SK-N-SH (cell line): ENCODE measurements at regions not wholly inside any gene's neighbourhood (a gene's known extent, or its start where the extent isn't known, plus 50 kb on each side); places are given as distances from the start of the nearest gene placed in this dataset.

Experiments
- CTCF ChIA-PET: fragments of 300-600, 350-600 bp; formaldehyde crosslinking; extraction: SDS; loops from one replicate; lab custom pipeline; 2021; lab: Yijun Ruan, JAX
- POLR2A ChIA-PET: fragments of 350-600 bp; sonication (Branson Sonifier 250); formaldehyde crosslinking; extraction: SDS; loops from one replicate; lab custom pipeline; 2020; ENCODE audit warnings: antibody characterized with exemption, inconsistent platforms; lab: Yijun Ruan, JAX
- DNase-seq: peaks from one replicate; pipeline ENCODE4 v3.0.0; 2012
- H2AFZ ChIP-seq: fragments of 200-600 bp; sonication (generic); 2 replicates; pipeline ENCODE4 v1.8.1; 2016; ENCODE audit warnings: antibody characterized with exemption, mild to moderate bottlenecking, low read depth
- H3F3A ChIP-seq: fragments of 200-600 bp; sonication (generic); replicated peaks from 2 replicates; pipeline ENCODE3; 2016; ENCODE audit warnings: antibody characterized with exemption, mild to moderate bottlenecking; ENCODE audit not compliant: insufficient read depth
- H3K27ac ChIP-seq, 2 experiments: fragments of 200-500 bp in 1 of 2; fragments of 200-600 bp in 1 of 2; sonication (Bioruptor generic) in 1 of 2; sonication (generic), shearing (Covaris generic) in 1 of 2; 2 replicates each; pipeline versions ENCODE4 v1.5.1 to v1.6.1; 2014 to 2016; ENCODE audit warnings: low read depth in 2 of 2, inconsistent platforms in 1 of 2, low read length in 1 of 2, mild to moderate bottlenecking in 1 of 2, mixed read lengths in 1 of 2
- H3K27me3 ChIP-seq: fragments of 200-600 bp; sonication (generic), shearing (Covaris generic); 2 replicates; pipeline ENCODE4 v1.6.1; 2016; ENCODE audit warnings: mixed run types; ENCODE audit not compliant: insufficient read depth
- H3K36me3 ChIP-seq, 2 experiments: fragments of 200-500 bp in 1 of 2; fragments of 200-600 bp in 1 of 2; sonication (Bioruptor generic) in 1 of 2; sonication (generic) in 1 of 2; replicated peaks in 1 of 2; 2 replicates each; pipeline versions ENCODE3 to v1.5.1; 2014 to 2016; ENCODE audit warnings: low read length in 1 of 2, mild to moderate bottlenecking in 1 of 2; ENCODE audit not compliant: insufficient read depth in 2 of 2, control insufficient read depth in 1 of 2
- H3K4me1 ChIP-seq, 2 experiments: fragments of 200-500 bp in 1 of 2; fragments of 200-600 bp in 1 of 2; sonication (Bioruptor generic) in 1 of 2; sonication (generic), shearing (Covaris generic) in 1 of 2; 2 replicates each; pipeline versions ENCODE4 v1.5.1 to v1.6.1; 2014 to 2016; ENCODE audit warnings: low read depth in 1 of 2, low read length in 1 of 2, mixed run types in 1 of 2; ENCODE audit not compliant: insufficient read depth in 2 of 2, control insufficient read depth in 1 of 2
- H3K4me2 ChIP-seq: fragments of 200-600 bp; sonication (generic), shearing (Covaris generic); 2 replicates; pipeline ENCODE4 v1.6.1; 2017; ENCODE audit warnings: mixed run types
- H3K4me3 ChIP-seq, 2 experiments: fragments of 200-500 bp in 1 of 2; fragments of 200-600 bp in 1 of 2; sonication (Bioruptor generic) in 1 of 2; sonication (generic), shearing (Covaris generic) in 1 of 2; 2 replicates each; pipeline versions ENCODE4 v1.5.1 to v1.8.1; 2014 to 2016; ENCODE audit warnings: low read depth in 2 of 2, inconsistent platforms in 1 of 2, low read length in 1 of 2, mild to moderate bottlenecking in 1 of 2, mixed read lengths in 1 of 2, moderate library complexity in 1 of 2
- H3K79me2 ChIP-seq: fragments of 200-600 bp; sonication (generic); 2 replicates; pipeline ENCODE4 v1.8.1; 2017; ENCODE audit warnings: mild to moderate bottlenecking; ENCODE audit not compliant: insufficient read depth
- H3K9ac ChIP-seq: fragments of 200-600 bp; sonication (generic); 2 replicates; pipeline ENCODE4 v1.6.1; 2017; ENCODE audit warnings: mixed run types
- H3K9me2 ChIP-seq: fragments of 200-600 bp; sonication (generic); 2 replicates; pipeline ENCODE4 v1.6.1; 2017; ENCODE audit warnings: mixed run types
- H3K9me3 ChIP-seq: fragments of 200-600 bp; sonication (generic); 2 replicates; pipeline ENCODE4 v1.6.1; 2017; ENCODE audit warnings: mixed run types, mild to moderate bottlenecking, moderate library complexity
- H4K20me1 ChIP-seq: fragments of 200-600 bp; sonication (generic); 2 replicates; pipeline ENCODE4 v1.6.1; 2017; ENCODE audit warnings: mild to moderate bottlenecking, mixed run types; ENCODE audit not compliant: insufficient read depth
- CHD2 ChIP-seq: fragments of 150-350 bp; IDR thresholded peaks from 2 replicates; pipeline ENCODE4 v1.6.1; 2018; ENCODE audit warnings: low read length; ENCODE audit not compliant: partially characterized antibody
- ELF1 ChIP-seq: IDR thresholded peaks from 2 replicates; pipeline ENCODE4 v1.4.0; 2012
- EP300 ChIP-seq, 2 experiments: IDR thresholded peaks; 2 replicates each; pipeline versions ENCODE4 v1.4.0 to v1.6.1; 2012; ENCODE audit warnings: borderline replicate concordance in 1 of 2, low read depth in 1 of 2, low read length in 1 of 2
- EZH2phosphoT487 ChIP-seq: fragments of 200-600 bp; sonication (generic); IDR thresholded peaks from 2 replicates; pipeline ENCODE4 v1.6.1; 2017; ENCODE audit warnings: low read depth, mixed run types, mild to moderate bottlenecking, antibody characterized with exemption, moderate library complexity, borderline replicate concordance
- FOXJ3 ChIP-seq: sonication (generic); formaldehyde crosslinking; IDR thresholded peaks from 2 replicates; pipeline ENCODE4 v1.5.1; 2020; ENCODE audit warnings: mild to moderate bottlenecking, missing genetic modification reagents
- GABPA ChIP-seq: IDR thresholded peaks from 2 replicates; pipeline ENCODE4 v1.4.0; 2012; ENCODE audit warnings: low read depth, mild to moderate bottlenecking
- GATA2 ChIP-seq: sonication (generic); formaldehyde crosslinking; IDR thresholded peaks from 2 replicates; pipeline ENCODE4 v1.5.0; 2020; ENCODE audit warnings: mild to moderate bottlenecking, missing genetic modification reagents
- MXI1 ChIP-seq: IDR thresholded peaks from 2 replicates; pipeline ENCODE4 v1.6.1; 2012; ENCODE audit warnings: mild to moderate bottlenecking, low read depth, low read length, improper control_type of control experiment
- NRF1 ChIP-seq: IDR thresholded peaks from 2 replicates; pipeline ENCODE4 v1.6.1; 2012; ENCODE audit warnings: low read depth, mild to moderate bottlenecking, low read length
- POLR2AphosphoS5 ChIP-seq: IDR thresholded peaks from 2 replicates; pipeline ENCODE4 v1.6.1; 2012; ENCODE audit warnings: low read depth, low read length
- RAD21 ChIP-seq: IDR thresholded peaks from 2 replicates; pipeline ENCODE4 v1.6.1; 2012; ENCODE audit warnings: mild to moderate bottlenecking, low read length
- RCOR1 ChIP-seq: fragments of 150-350 bp; IDR thresholded peaks from 2 replicates; pipeline ENCODE4 v1.6.1; 2017; ENCODE audit warnings: antibody characterized with exemption, low read length
- RFX5 ChIP-seq: IDR thresholded peaks from 2 replicates; pipeline ENCODE4 v1.6.1; 2012; ENCODE audit warnings: mild to moderate bottlenecking, improper control_type of control experiment, low read length
- RXRA ChIP-seq: IDR thresholded peaks from 2 replicates; pipeline ENCODE4 v1.4.0; 2012; ENCODE audit warnings: low read depth, mild to moderate bottlenecking, borderline replicate concordance
- TEAD4 ChIP-seq: IDR thresholded peaks from 2 replicates; pipeline ENCODE4 v1.4.0; 2012; ENCODE audit warnings: mild to moderate bottlenecking, borderline replicate concordance; ENCODE audit not compliant: insufficient read depth
- WGBS: methylation state at CpG from one replicate; pipeline ENCODE4 v1.1.6; 2017; ENCODE audit warnings: low lambda C conversion rate; 5-methylcytosine and 5-hydroxymethylcytosine counted together
- TF ChIP-seq, protein P1 (sequence below): IDR thresholded peaks from 2 replicates; pipeline ENCODE4 v1.4.0; 2012; ENCODE audit warnings: low read depth, borderline replicate concordance
- TF ChIP-seq, protein P2 (sequence below): IDR thresholded peaks from 2 replicates; pipeline ENCODE4 v1.6.1; 2012; ENCODE audit warnings: mild to moderate bottlenecking, low read depth, low read length, moderate library complexity
- TF ChIP-seq, protein P3 (sequence below): IDR thresholded peaks from 2 replicates; pipeline ENCODE4; 2012

DNA sequence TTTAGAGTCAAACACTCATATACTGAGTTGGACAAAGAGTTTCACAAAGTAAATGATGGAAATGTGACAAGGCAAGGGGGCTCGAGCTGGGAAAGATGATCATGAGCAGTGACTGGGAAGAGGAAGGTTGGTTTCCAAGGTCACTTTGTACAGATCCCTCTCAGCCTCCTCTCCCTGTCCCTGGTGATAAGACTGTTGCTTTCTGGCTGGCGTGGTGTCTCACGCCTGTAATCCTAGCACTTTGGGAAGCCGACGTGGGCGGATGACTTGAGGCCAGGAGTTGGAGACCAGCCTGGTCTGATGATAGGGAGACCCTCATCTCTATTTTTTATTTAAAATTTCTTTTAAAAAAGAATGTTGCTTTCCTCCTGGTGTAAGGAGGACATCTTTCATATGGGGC, 65.4 kb upstream of the CALM2 start:
- H3K4me2 ChIP-seq, result no peak overlapping the region
- no peaks in the 10 kb centered on the region for H3K27me3 ChIP-seq
- no peak overlapping the region for H3K27ac ChIP-seq
- H3K9me3 ChIP-seq, result no peaks in the 10 kb centered on the region
- H3K36me3 ChIP-seq, result no peaks in the 10 kb centered on the region
- DNase-seq, result no peak
- no peak overlapping the region for H2AFZ ChIP-seq
- H3K9me2 ChIP-seq, result no peaks in the 10 kb centered on the region
- CTCF ChIA-PET, result interaction anchor here (1.0 to 1.6 kb wide), 3 partner anchors 15 to 48 kb away, joined by 3 to 7 read pairs (median 4); no protein-coding TSS in a partner anchor
- H3K4me1 ChIP-seq, result peaks cover 15 to 48% of the 10 kb centered on the region in 2 experiments
- H3K79me2 ChIP-seq, result no peaks in the 10 kb centered on the region
- 95% methylated on average over 6 of the region's 6 CpGs for WGBS
- H4K20me1 ChIP-seq, result no peaks in the 10 kb centered on the region
- POLR2A ChIA-PET, result no interaction called here
- H3F3A ChIP-seq, result peaks cover 5% of the 10 kb centered on the region
- H3K9ac ChIP-seq, result no peak overlapping the region
- no peak overlapping the region for H3K4me3 ChIP-seq
- no peak for TF ChIP-seq RAD21
- TF ChIP-seq, protein P1, sequence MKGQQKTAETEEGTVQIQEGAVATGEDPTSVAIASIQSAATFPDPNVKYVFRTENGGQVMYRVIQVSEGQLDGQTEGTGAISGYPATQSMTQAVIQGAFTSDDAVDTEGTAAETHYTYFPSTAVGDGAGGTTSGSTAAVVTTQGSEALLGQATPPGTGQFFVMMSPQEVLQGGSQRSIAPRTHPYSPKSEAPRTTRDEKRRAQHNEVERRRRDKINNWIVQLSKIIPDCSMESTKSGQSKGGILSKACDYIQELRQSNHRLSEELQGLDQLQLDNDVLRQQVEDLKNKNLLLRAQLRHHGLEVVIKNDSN, result no peak
- no peak for TF ChIP-seq RFX5
- TF ChIP-seq, protein P2, sequence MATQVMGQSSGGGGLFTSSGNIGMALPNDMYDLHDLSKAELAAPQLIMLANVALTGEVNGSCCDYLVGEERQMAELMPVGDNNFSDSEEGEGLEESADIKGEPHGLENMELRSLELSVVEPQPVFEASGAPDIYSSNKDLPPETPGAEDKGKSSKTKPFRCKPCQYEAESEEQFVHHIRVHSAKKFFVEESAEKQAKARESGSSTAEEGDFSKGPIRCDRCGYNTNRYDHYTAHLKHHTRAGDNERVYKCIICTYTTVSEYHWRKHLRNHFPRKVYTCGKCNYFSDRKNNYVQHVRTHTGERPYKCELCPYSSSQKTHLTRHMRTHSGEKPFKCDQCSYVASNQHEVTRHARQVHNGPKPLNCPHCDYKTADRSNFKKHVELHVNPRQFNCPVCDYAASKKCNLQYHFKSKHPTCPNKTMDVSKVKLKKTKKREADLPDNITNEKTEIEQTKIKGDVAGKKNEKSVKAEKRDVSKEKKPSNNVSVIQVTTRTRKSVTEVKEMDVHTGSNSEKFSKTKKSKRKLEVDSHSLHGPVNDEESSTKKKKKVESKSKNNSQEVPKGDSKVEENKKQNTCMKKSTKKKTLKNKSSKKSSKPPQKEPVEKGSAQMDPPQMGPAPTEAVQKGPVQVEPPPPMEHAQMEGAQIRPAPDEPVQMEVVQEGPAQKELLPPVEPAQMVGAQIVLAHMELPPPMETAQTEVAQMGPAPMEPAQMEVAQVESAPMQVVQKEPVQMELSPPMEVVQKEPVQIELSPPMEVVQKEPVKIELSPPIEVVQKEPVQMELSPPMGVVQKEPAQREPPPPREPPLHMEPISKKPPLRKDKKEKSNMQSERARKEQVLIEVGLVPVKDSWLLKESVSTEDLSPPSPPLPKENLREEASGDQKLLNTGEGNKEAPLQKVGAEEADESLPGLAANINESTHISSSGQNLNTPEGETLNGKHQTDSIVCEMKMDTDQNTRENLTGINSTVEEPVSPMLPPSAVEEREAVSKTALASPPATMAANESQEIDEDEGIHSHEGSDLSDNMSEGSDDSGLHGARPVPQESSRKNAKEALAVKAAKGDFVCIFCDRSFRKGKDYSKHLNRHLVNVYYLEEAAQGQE, result no peak
- no peak for TF ChIP-seq NRF1
- no peak for TF ChIP-seq GABPA
- no peak for TF ChIP-seq GATA2
- no peak for TF ChIP-seq ELF1
- TF ChIP-seq POLR2AphosphoS5, result no peak
- TF ChIP-seq FOXJ3 (CRISPR knock-in tag), result no peak
- TF ChIP-seq MXI1, result no peak
- TF ChIP-seq RCOR1, result no peak
- TF ChIP-seq, all 33 proteins: peak for 0

DNA sequence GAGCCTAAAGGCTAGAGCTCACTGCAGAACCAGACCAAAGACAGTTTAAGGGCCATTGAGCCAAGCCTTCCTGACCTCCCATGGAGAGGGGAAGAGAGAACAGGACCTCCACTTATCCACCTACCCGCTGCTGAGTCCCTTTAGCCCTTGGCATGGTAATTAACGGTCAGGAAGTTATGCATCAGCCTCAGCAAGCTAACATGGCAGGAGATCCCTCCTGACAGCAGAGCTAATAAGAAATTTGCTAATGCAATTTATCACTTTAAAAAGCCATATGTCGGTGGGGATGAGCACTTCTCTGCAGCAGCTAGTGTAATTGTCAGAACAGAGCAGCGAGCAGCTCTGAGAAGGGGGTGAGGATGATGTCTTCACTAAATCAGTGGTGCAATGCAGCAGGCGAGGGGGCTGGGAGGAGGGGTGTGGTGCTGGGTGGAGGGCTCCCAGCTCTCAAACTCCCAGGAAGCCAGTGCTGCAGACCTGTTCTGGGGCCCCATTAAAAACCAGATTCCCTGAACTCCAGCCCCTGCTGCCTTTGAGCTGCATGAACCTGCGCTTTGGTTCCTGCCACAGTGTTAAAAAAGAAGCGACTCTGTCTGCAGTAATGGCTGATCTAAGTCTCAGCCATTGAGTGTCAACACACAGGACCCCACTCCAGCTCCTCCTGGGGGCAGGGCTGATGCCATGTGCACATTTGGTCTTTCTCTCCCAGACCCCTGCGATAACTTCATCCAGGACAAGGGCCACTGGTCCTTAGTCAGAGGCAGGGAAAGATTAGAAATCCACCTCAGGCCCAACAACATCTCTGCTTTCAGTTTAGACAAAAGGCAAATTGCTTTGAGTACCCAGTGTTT, 63.0 kb upstream of the CALM2 start:
- no peaks in the 10 kb centered on the region for H3K9me2 ChIP-seq
- CTCF ChIA-PET, result interaction anchor here (0.7 to 2.2 kb wide), 15 partner anchors 9 to 151 kb away, joined by 3 to 14 read pairs (median 3); no protein-coding TSS in a partner anchor
- H3K27me3 ChIP-seq, result no peaks in the 10 kb centered on the region
- no peak overlapping the region for H3K4me2 ChIP-seq
- TF ChIP-seq FOXJ3 (CRISPR knock-in tag), result peak; percentile 82; the same call in 1 of the 2 replicates
- TF ChIP-seq TEAD4, result no peak
- TF ChIP-seq, protein P1, result no peak
- peak; percentile 77 for TF ChIP-seq RCOR1
- TF ChIP-seq EZH2phosphoT487, result no peak
- peak in 1 of 2 experiments; percentile 90; a peak in 2 of 4 replicates for TF ChIP-seq EP300 (IDR thresholded peaks at IDR 0.05; ENCODE audit: borderline replicate concordance in 1 of 2, low read depth in 1 of 2, low read length in 1 of 2)
- peak; percentile 76; the same call in 1 of the 2 replicates for TF ChIP-seq MXI1
- TF ChIP-seq CHD2, result peak; percentile 78
- TF ChIP-seq RXRA, result no peak
- TF ChIP-seq GATA2, result no peak; the same call in 1 of the 2 replicates
- peak; percentile 37; the same call in 1 of the 2 replicates for TF ChIP-seq RAD21
- TF ChIP-seq POLR2AphosphoS5, result no peak
- TF ChIP-seq, protein P3, sequence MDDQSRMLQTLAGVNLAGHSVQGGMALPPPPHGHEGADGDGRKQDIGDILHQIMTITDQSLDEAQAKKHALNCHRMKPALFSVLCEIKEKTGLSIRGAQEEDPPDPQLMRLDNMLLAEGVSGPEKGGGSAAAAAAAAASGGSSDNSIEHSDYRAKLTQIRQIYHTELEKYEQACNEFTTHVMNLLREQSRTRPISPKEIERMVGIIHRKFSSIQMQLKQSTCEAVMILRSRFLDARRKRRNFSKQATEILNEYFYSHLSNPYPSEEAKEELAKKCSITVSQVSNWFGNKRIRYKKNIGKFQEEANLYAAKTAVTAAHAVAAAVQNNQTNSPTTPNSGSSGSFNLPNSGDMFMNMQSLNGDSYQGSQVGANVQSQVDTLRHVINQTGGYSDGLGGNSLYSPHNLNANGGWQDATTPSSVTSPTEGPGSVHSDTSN, result no peak
- TF ChIP-seq, all 33 proteins: peak for 6
- Histone ChIP-seq H3K9ac (no peak overlapping the region), H2AFZ (no peak overlapping the region), H3K9me3 (no peaks in the 10 kb centered on the region), H3K36me3 (no peaks in the 10 kb centered on the region), H3K4me3 (no peak overlapping the region), H3K4me1 (peaks cover 17 to 54% of the 10 kb centered on the region in 2 experiments), H3K27ac (peak overlapping the region in 1 of 2 experiments; percentile 96; a peak in 2 of 4 replicates), H3F3A (peaks cover 5% of the 10 kb centered on the region), H4K20me1 (no peaks in the 10 kb centered on the region), H3K79me2 (no peaks in the 10 kb centered on the region)
- peak; percentile 80 for DNase-seq
- POLR2A ChIA-PET, result interaction anchor here (1.0 to 1.6 kb wide), 10 partner anchors 10 to 246 kb away, joined by 3 to 6 read pairs (median 4); no protein-coding TSS in a partner anchor
- 45% methylated on average over 8 of the region's 8 CpGs for WGBS
